Stimulated activated CD4-positive, alpha-beta T cell treated with anti-CD3 and anti-CD28 coated beads, TNF-alpha, amount 100 ng/mL, for 24 hours (primary cell): ENCODE measurements at regions not wholly inside any gene's neighbourhood (a gene's known extent, or its start where the extent isn't known, plus 50 kb on each side); places are given as distances from the start of the nearest gene placed in this dataset.

Experiments used
- DNase-seq, 3 experiments: peaks; one replicate each; pipeline ENCODE4 v3.0.0-alpha.2; 2020; ENCODE audit warnings: low read depth in 3 of 3

DNA sequence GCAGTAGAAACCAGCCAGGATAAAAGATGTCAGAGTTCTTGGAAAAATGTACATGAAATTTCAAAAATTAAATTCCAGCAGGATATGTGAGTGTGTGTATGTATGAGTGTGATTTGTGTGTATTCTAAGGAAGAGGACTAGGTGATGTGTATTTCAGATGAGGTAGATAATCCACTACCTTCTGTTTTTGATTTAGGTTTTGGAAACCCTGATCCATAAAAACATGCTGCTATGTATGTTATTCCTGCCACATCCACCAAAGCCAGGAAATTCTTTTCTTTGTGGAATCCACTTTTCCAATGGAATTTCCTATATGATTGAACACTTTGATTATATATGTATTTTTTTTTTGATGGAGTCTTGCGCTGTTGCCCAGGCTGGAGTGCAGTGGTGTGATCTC, 276.9 kb downstream of the UQCRFS1 start:
- DNase-seq: no peak

GRCh38 chr19:28934631-28935030, 278.3 kb downstream of the UQCRFS1 start:
- DNase-seq: no peak

- no peak for DNase-seq
Measured at GRCh38 chr19:28933039-28933438, 279.9 kb downstream of the UQCRFS1 start.

- DNase-seq: no peak
Measured at GRCh38 chr19:28932446-28932845, 280.5 kb downstream of the UQCRFS1 start.

GRCh38 chr19:28929006-28929405, 283.9 kb downstream of the UQCRFS1 start:
- DNase-seq: no peak

DNA sequence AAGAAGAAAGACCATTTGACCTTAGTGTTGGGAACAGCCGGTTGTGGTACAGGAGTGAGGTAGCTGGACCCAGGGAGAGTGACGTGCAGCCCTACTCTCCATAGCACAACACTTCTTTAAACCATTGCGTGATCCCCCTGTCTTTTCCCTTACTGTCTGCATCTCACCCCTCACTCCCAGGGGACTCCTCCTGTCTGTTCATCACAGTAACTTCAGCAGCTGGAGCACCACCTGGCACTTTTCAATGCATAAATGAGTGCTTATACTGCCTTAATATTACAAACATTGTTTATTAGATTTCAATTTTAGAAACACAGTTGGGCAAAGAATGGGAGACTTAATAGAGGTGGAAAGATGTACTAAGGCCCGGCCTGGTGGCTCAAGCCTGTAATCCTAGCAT, 285.5 kb downstream of the UQCRFS1 start:
- no peak for DNase-seq

- no peak for DNase-seq
Measured at GRCh38 chr19:28920269-28921066, 292.5 kb downstream of the UQCRFS1 start.

GRCh38 chr19:28917621-28918020, 295.3 kb downstream of the UQCRFS1 start:
- DNase-seq: no peak

DNA sequence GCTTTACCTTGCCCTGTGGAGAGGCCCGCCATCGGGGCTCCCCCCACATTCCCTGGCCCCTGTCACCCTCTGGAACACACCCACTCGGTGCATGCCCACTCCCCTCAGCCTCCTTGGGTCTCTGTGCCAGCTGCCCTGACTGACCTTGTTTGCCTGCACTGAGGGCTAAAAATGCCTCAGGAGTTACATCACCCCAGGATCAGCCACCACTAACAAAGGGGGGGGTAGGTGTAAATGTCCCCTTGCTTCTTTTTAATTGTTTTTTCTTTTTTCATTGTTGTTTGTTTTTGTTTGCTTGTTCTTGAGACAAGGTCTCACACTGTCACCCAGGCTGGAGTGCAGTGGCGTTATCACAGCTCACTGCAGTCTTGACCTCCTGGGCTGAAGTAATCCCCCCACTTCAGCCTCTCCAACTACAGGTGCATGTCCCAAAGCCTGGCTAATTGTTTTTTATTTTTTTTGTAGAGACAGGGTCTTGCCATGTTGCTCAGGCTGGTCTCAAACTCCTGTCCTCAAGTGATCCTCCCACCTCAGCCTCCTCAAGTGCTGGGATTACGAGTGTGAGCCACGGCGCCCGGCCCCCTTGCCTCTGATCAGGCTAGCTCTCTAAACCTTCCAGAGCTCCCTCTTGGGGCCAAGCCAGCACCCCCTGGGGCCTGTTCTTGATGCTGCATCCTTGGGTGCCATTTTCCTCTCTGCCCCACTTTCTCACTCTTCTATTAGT, 297.1 kb downstream of the UQCRFS1 start:
- DNase-seq: no peak

GRCh38 chr19:28915202-28915601, 297.7 kb downstream of the UQCRFS1 start:
- no peak for DNase-seq

- no peak for DNase-seq
Measured at GRCh38 chr19:28914173-28914572, 298.8 kb downstream of the UQCRFS1 start.

DNA sequence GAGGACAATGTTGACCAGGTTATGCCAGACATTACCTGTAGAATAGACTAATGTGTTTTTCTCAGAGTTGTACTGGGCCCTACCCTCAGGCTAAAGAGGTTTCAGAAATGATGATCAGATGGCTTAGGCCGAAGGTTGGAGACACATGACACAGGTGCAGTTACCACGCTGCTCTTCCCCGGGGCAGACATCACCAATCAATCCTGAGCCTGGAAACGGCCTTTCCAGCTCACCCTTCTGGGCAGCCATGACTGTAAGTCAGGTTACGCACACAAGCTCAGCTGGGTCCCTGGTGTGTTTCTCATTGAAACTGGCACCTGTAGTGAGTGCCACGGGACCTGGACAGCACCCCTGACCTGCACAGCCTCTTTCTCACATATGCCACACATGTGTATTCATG, 299.3 kb downstream of the UQCRFS1 start:
- DNase-seq: no peak

DNA sequence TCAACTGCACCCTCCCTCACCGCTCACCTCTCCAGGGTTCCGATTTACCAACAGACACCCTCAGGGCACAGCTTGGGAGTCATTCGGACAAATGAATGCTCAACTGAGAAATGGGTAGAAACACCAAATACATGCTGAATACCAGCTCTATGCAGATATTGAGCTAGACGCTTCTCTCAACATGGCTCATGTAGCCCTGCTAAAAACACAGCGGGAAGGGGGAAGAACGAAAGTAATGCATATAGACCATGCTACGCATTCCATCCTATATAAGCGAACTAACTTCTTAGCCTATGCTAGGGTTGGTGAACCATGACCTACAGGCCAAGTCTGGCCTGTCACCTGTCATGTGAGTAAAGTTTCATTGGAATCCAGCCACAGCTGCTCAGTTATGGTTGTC, 304.0 kb downstream of the UQCRFS1 start:
- DNase-seq: no peak

DNA sequence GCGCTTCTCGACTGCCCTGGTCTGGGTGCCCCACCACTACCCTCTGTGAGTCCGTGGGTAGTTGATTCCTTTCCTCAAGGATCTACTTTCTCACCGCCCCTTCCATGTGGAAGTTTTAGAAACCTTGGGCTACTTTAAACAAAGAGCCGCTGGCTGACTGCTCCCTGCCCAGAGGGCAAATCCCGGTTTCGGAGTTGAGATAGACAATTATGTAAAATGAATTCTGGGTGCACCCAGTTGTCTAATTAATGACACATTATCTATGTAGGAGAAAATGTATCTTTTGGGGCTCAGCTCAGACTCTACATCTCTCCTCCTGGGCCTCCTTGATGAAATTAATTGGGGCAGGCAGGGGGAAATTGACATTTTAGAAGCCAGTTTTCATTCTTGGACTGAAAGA, 305.4 kb downstream of the UQCRFS1 start:
- DNase-seq: no peak

DNA sequence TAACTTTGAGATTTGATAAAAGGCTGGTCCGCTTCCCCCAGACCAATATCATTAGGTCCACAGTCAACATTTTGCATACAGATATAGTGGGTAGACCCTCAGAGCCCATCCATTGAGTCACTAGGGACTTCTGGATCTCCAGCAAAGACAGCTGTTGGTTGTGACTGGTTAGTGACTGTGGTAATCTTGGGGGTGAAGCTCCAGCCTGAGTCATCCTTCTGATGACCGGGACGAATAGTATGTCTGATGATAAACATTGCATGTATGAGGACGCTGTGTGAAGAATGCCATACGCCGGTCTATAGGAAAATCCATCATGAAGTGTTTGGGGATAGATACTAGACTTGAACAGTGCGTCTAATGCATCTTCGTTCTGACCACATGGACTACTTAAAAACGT, 307.0 kb downstream of the UQCRFS1 start:
- DNase-seq: no peak

- no peak for DNase-seq
Measured at GRCh38 chr19:28899703-28900102, 313.2 kb downstream of the UQCRFS1 start.

GRCh38 chr19:28898249-28898648, 314.7 kb downstream of the UQCRFS1 start:
- no peak for DNase-seq

GRCh38 chr19:28889941-28890670, 322.8 kb downstream of the UQCRFS1 start:
- no peak for DNase-seq

DNA sequence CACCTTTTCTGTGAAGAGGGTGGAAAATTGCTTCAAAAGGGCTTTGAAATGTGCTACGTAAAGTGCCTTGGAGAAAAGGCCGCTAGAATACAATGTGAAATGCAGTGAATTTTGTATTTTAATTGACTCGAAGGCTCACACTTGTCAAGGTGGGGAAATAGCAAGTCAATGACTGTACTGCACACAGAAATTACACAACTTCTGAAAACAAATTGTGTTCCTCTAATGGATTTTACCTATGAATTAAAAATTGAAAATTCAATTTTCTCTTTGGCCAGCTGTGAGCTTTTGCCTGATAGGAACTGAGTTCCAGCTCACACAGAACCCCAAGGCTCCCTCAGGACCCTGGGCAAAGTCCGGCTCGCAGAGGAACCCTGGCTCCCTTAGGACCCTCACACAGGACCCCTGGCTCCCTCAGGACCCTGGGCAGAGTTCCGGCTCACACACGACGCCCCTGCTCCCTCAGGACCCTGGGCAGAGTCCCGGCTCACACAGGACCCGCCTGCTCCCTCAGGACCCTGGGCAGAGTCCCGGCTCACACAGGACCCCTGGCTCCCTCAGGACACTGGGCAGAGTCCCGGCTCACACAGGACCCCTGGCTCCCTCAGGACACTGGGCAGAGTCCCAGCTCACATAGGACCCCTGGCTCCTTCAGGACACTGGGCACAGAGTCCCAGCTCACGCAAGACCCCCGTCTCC, 324.9 kb downstream of the UQCRFS1 start:
- no peak for DNase-seq

- DNase-seq: no peak
Measured at GRCh38 chr19:28886708-28887107, 326.2 kb downstream of the UQCRFS1 start.

GRCh38 chr19:28885965-28886364, 327.0 kb downstream of the UQCRFS1 start:
- no peak for DNase-seq
